ENCODE measurements at regions not wholly inside any gene's neighbourhood (a gene's known extent, or its start where the extent isn't known, plus 50 kb on each side); places are given as distances from the start of the nearest gene placed in this dataset.
"Not testable (repeated sequence)": the region's sequence is repeated elsewhere in the genome, so short reads cannot be mapped to it uniquely, and the experiment has no call there.

DNA sequence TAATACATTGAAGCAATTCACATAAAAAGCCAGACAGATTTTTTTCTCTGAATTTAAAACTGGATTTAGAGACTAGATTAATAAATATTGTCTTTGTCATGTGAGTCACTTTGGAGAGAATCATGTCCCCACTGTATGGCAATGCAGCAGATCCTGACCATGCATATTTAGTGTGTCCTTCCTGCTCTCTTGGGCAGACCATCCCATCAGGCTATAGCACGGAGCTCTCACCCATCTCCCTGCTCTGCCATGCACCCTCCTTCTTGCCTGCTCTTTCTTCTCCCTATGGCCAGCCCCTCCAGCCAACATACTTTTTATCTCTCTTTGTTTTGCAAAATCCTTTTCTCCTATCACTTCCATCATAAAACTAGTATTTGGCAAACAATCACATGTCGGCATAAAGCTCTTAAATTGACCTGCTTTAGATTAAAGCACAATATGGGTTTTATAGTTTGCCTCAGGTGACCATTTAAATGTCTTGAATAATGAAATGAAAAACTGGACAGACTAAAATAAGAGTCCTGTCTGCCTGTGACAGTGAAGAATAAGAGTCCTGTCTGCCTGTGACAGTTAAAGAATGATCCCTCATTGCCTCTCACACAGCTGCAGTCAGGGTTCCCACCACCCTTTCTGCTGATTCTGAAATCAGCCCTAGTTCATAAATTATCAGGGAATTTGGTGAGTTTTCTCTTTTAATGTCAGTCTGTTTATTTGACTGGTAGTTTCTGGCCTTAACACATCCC lies 315.0 kb upstream of the PLGLB2 start:
- H3K36me3 ChIP-seq (ENCODE audit: control insufficient read depth in 1 of 2, insufficient read depth in 2 of 2, low read length in 2 of 2); H3K9me3 ChIP-seq (ENCODE audit: control insufficient read depth in 1 of 2, low read length in 2 of 2): not testable (repeated sequence)

DNA sequence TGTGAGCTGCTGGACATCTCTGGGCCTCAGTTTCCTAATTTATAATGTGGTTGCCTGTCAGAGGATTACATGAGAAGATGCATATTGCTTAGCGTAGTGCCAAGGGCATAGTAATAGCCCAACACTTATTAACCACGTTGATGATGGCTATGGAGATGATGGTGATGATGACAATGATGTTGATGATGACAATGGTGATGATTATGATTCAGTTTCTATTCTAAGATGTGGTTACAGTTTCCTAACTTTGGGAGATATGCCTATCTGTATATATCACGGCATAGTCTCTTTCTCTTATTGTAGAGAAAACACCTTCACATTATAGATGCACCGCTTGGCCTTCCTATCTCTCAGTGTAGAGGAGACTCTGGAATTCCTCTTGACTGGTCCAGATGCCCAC lies 311.9 kb upstream of the PLGLB2 start:
- not testable (repeated sequence) for H3K27ac ChIP-seq (ENCODE audit: low read depth, low read length); H3K9ac ChIP-seq (ENCODE audit: low read depth in 1 of 2, low read length in 2 of 2); H3K36me3 ChIP-seq (ENCODE audit: control insufficient read depth in 1 of 2, insufficient read depth in 2 of 2, low read length in 2 of 2); H3K4me3 ChIP-seq (ENCODE audit: low read depth in 1 of 2, low read length in 2 of 2); H3K27me3 ChIP-seq (ENCODE audit: control insufficient read depth in 1 of 2, insufficient read depth in 2 of 2, low read length in 2 of 2); H3K4me1 ChIP-seq (ENCODE audit: control insufficient read depth in 1 of 2, insufficient read depth in 2 of 2, low read length in 2 of 2); H3K9me3 ChIP-seq (ENCODE audit: control insufficient read depth in 1 of 2, low read length in 2 of 2)

More for the DNA sequence above, 315.0 kb upstream of the PLGLB2 start:
- not testable (repeated sequence) for H3K4me3 ChIP-seq (ENCODE audit: low read depth in 1 of 2, low read length in 2 of 2); H3K27me3 ChIP-seq (ENCODE audit: control insufficient read depth in 1 of 2, insufficient read depth in 2 of 2, low read length in 2 of 2); H3K9ac ChIP-seq (ENCODE audit: low read depth in 1 of 2, low read length in 2 of 2); H3K4me1 ChIP-seq (ENCODE audit: control insufficient read depth in 1 of 2, insufficient read depth in 2 of 2, low read length in 2 of 2); H3K27ac ChIP-seq (ENCODE audit: low read depth, low read length)

DNA sequence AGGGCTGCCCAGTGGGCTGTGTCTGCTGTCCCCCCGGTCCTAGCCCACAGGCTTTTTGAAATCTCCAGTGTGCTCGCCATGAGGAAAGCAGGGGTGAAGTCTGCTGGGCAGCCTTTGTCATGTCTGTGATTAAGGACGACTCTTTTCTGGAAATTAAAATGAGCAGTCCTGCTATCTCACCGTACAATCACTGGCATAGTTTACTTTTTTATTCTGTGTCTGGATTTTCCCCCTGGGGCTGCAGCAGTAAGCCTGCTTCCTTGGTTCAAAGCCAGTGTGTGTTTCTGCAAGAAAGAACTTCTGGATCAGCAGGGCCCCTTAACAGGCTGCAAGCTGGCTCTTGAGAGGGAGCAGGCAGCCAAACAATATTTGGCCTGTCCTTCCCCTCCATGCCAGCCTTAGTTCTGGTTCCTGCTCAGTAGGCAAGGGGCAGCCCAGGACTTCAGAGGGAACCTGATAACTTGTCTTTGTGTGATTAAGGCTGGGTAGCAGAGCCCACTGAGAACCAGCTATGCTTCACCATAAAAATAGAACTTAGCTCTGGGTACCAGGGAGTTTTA lies 310.1 kb upstream of the PLGLB2 start:
- H3K27me3 ChIP-seq (ENCODE audit: control insufficient read depth in 1 of 2, insufficient read depth in 2 of 2, low read length in 2 of 2); H3K9ac ChIP-seq (ENCODE audit: low read depth in 1 of 2, low read length in 2 of 2); H3K4me1 ChIP-seq (ENCODE audit: control insufficient read depth in 1 of 2, insufficient read depth in 2 of 2, low read length in 2 of 2); H3K36me3 ChIP-seq (ENCODE audit: control insufficient read depth in 1 of 2, insufficient read depth in 2 of 2, low read length in 2 of 2); H3K9me3 ChIP-seq (ENCODE audit: control insufficient read depth in 1 of 2, low read length in 2 of 2); H3K27ac ChIP-seq (ENCODE audit: low read depth, low read length); H3K4me3 ChIP-seq (ENCODE audit: low read depth in 1 of 2, low read length in 2 of 2): not testable (repeated sequence)

DNA sequence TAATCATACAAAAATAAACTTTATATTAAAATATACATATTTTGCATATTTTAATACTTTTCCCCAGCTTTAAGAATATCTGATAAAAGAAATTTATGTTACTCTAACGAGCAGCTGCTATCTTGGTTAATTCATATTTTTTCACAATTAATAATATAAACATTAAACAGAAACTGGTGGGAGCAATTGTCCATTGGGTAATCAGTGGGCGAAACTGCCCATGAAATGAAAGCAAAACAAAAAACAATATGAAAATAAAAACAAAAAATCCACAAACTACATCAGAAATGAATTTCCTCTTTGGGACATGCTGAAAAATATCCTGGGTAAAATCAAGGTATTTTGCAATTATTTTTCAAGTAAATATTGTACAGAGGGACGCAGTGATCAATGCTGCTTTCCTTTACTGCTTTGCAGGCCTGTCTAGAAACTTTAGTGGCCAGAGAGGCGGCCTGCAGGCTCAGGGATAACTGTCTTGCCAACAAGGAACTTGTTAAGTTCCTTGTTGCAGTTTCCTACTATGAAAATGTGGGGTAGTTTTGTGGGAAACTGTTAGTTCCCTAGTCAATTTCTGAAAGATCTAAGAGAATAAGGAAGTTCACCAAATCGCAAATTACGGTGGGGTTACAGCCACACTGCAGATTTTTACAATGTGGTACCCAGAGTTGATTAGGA lies 309.0 kb upstream of the PLGLB2 start:
- H3K27me3 ChIP-seq (ENCODE audit: control insufficient read depth in 1 of 2, insufficient read depth in 2 of 2, low read length in 2 of 2); H3K36me3 ChIP-seq (ENCODE audit: control insufficient read depth in 1 of 2, insufficient read depth in 2 of 2, low read length in 2 of 2); H3K9me3 ChIP-seq (ENCODE audit: control insufficient read depth in 1 of 2, low read length in 2 of 2); H3K4me3 ChIP-seq (ENCODE audit: low read depth in 1 of 2, low read length in 2 of 2); H3K27ac ChIP-seq (ENCODE audit: low read depth, low read length); H3K9ac ChIP-seq (ENCODE audit: low read depth in 1 of 2, low read length in 2 of 2); H3K4me1 ChIP-seq (ENCODE audit: control insufficient read depth in 1 of 2, insufficient read depth in 2 of 2, low read length in 2 of 2): not testable (repeated sequence)

DNA sequence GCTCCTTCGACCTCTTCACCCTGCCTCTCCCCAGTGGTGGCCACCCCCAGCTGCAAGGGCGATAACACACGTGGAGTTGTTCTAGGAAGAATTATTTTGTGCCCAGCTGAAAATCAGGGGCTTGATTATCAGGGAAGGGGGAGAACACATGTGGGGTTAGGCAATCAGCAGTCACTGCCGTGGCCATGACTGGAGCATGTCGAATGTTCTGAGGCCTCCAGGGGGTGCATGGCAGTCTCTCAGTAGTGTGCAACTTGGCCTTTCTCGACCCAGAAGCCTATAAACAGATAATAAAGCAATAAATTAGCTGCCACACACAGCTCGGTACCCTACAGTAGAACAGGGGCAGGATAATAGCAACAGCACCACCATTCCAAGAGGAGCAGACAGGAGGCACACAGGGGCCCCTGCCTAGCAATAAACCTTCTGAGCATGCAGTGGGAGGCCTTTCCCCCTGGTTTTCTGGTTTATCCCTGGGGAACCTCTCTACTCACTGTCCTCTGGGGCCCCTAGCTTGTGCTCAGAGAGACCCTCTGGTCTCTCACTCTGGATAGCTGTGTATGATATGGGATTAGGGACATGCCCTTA lies 308.2 kb upstream of the PLGLB2 start:
- H3K9ac ChIP-seq (ENCODE audit: low read depth in 1 of 2, low read length in 2 of 2); H3K27ac ChIP-seq (ENCODE audit: low read depth, low read length); H3K27me3 ChIP-seq (ENCODE audit: control insufficient read depth in 1 of 2, insufficient read depth in 2 of 2, low read length in 2 of 2); H3K9me3 ChIP-seq (ENCODE audit: control insufficient read depth in 1 of 2, low read length in 2 of 2); H3K4me1 ChIP-seq (ENCODE audit: control insufficient read depth in 1 of 2, insufficient read depth in 2 of 2, low read length in 2 of 2); H3K4me3 ChIP-seq (ENCODE audit: low read depth in 1 of 2, low read length in 2 of 2); H3K36me3 ChIP-seq (ENCODE audit: control insufficient read depth in 1 of 2, insufficient read depth in 2 of 2, low read length in 2 of 2): not testable (repeated sequence)

DNA sequence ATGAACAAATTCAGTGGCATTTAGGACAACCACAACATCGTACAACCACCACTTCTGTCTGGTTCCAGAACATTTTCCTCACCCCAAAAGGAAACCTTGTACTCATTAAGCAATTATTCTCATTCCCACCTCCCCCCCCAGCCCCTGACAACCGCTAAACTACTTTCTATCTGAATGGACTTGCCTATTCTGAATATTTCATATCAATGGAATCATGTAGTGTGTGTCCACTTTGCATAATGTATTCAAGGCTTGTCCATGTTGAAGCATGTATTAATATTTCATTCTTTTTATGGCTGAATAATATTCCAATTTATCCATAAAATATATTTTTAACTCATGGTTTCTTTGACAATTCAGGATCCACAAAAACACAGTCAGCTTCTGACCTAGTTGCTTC lies 307.2 kb upstream of the PLGLB2 start:
- not testable (repeated sequence) for H3K4me1 ChIP-seq (ENCODE audit: control insufficient read depth in 1 of 2, insufficient read depth in 2 of 2, low read length in 2 of 2); H3K9me3 ChIP-seq (ENCODE audit: control insufficient read depth in 1 of 2, low read length in 2 of 2); H3K27me3 ChIP-seq (ENCODE audit: control insufficient read depth in 1 of 2, insufficient read depth in 2 of 2, low read length in 2 of 2); H3K9ac ChIP-seq (ENCODE audit: low read depth in 1 of 2, low read length in 2 of 2); H3K27ac ChIP-seq (ENCODE audit: low read depth, low read length); H3K4me3 ChIP-seq (ENCODE audit: low read depth in 1 of 2, low read length in 2 of 2); H3K36me3 ChIP-seq (ENCODE audit: control insufficient read depth in 1 of 2, insufficient read depth in 2 of 2, low read length in 2 of 2)

DNA sequence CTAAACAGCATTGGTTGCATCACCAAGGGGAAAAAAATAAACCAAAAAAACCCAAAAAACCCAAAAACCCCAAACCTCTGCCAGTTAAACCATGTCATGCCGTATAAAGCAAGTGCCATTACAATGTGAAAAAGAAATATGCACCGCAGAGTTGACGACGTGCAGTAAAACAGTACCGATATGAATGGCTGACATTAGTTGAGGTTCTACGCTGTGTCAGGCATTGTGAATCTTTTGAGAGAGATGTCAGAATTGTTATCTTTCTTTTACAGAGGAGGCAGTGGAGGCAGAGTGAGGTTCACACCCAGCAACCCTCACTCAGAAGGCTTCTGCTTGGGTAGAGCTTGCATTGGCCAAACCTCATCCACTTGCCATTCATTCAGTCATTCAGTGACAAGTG lies 306.5 kb upstream of the PLGLB2 start:
- not testable (repeated sequence) for H3K9me3 ChIP-seq (ENCODE audit: control insufficient read depth in 1 of 2, low read length in 2 of 2); H3K9ac ChIP-seq (ENCODE audit: low read depth in 1 of 2, low read length in 2 of 2); H3K36me3 ChIP-seq (ENCODE audit: control insufficient read depth in 1 of 2, insufficient read depth in 2 of 2, low read length in 2 of 2); H3K4me3 ChIP-seq (ENCODE audit: low read depth in 1 of 2, low read length in 2 of 2); H3K4me1 ChIP-seq (ENCODE audit: control insufficient read depth in 1 of 2, insufficient read depth in 2 of 2, low read length in 2 of 2); H3K27me3 ChIP-seq (ENCODE audit: control insufficient read depth in 1 of 2, insufficient read depth in 2 of 2, low read length in 2 of 2); H3K27ac ChIP-seq (ENCODE audit: low read depth, low read length)

DNA sequence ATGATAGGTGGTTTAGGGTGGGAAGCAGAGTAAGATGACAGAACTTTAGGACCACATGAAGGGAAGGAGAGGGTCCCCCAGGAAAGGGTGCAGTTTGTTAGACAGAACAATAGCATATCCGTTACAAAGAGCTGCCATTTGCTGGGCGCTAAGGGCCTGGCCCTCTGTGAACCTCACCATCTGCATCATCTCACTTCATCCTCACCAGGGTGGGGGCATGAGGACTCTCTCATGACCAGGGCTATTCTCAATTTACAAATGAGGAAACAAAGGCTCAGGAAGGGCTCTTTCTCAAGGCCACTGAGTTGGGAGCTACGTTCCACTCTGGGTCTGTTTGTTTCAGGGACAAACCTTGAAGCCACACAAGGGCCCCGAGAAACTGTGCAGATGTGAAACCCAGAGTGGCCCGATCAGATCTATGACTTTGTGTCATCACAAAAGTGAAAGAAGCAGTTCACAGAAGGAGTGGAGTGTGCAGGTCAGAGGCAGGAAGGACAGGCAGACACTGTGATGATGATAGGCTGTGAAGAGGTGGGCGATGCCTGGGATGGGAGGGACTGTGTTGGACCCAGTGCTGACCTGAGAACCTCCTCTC lies 304.8 kb upstream of the PLGLB2 start:
- not testable (repeated sequence) for H3K4me3 ChIP-seq (ENCODE audit: low read depth in 1 of 2, low read length in 2 of 2); H3K9ac ChIP-seq (ENCODE audit: low read depth in 1 of 2, low read length in 2 of 2); H3K36me3 ChIP-seq (ENCODE audit: control insufficient read depth in 1 of 2, insufficient read depth in 2 of 2, low read length in 2 of 2); H3K4me1 ChIP-seq (ENCODE audit: control insufficient read depth in 1 of 2, insufficient read depth in 2 of 2, low read length in 2 of 2); H3K27me3 ChIP-seq (ENCODE audit: control insufficient read depth in 1 of 2, insufficient read depth in 2 of 2, low read length in 2 of 2); H3K27ac ChIP-seq (ENCODE audit: low read depth, low read length); H3K9me3 ChIP-seq (ENCODE audit: control insufficient read depth in 1 of 2, low read length in 2 of 2)

DNA sequence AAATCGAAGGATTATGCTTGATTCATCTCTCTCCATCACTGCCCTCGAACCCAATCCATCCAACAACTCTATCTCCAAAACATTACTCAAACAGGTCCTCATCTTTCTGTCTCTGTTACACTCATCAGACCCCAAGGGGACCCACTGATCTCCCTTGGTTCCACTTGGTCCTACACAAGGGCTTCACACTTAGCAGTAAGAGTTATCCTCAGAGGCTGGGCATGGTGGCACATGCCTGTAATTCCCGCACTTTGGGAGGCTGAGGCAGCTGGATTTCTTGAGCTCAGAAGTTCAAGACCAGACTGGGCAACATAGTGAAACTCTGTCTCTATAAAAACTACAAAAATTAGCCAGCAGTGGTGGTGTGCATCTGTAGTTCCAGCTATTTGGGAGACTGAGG lies 302.9 kb upstream of the PLGLB2 start:
- H3K27ac ChIP-seq (ENCODE audit: low read depth, low read length); H3K4me3 ChIP-seq (ENCODE audit: low read depth in 1 of 2, low read length in 2 of 2); H3K9me3 ChIP-seq (ENCODE audit: control insufficient read depth in 1 of 2, low read length in 2 of 2); H3K36me3 ChIP-seq (ENCODE audit: control insufficient read depth in 1 of 2, insufficient read depth in 2 of 2, low read length in 2 of 2); H3K9ac ChIP-seq (ENCODE audit: low read depth in 1 of 2, low read length in 2 of 2); H3K4me1 ChIP-seq (ENCODE audit: control insufficient read depth in 1 of 2, insufficient read depth in 2 of 2, low read length in 2 of 2); H3K27me3 ChIP-seq (ENCODE audit: control insufficient read depth in 1 of 2, insufficient read depth in 2 of 2, low read length in 2 of 2): not testable (repeated sequence)

DNA sequence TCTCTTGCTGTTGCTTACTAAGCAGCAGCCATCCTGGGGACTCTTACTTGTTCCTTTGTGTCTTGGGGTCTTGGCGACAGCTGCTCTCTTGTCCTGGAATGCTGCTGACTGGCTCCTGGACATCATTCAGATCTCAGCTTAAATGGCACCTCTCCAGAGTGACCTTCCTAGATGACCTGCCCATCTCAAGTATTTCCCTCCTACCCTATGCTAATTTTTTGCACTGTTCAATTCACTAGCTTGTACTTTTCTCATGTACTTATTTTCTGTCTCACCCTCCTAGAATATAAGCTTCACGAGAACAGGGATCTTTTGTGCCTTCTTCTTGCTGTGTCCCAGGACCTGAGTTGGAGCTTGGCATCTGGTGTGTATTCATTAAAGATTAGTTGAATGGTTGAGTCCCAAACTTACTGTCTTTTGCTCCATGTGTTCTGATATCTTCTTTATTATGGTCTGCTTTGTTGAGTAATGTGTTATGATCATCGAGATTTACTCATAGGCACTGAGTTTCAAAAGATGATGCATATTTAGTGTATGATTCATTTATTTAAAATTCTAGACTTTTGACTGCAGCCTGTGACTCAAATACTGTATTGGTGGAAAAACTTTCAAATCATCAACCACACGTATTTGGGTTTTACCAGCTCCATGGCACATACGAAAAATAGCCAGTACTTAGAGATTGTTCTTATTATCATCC lies 302.1 kb upstream of the PLGLB2 start:
- H3K36me3 ChIP-seq (ENCODE audit: control insufficient read depth in 1 of 2, insufficient read depth in 2 of 2, low read length in 2 of 2); H3K27ac ChIP-seq (ENCODE audit: low read depth, low read length); H3K9ac ChIP-seq (ENCODE audit: low read depth in 1 of 2, low read length in 2 of 2); H3K4me3 ChIP-seq (ENCODE audit: low read depth in 1 of 2, low read length in 2 of 2); H3K27me3 ChIP-seq (ENCODE audit: control insufficient read depth in 1 of 2, insufficient read depth in 2 of 2, low read length in 2 of 2); H3K4me1 ChIP-seq (ENCODE audit: control insufficient read depth in 1 of 2, insufficient read depth in 2 of 2, low read length in 2 of 2); H3K9me3 ChIP-seq (ENCODE audit: control insufficient read depth in 1 of 2, low read length in 2 of 2): not testable (repeated sequence)

Data from duodenal mucosa (tissue), 2 donors.